Progenitor cell of endocrine pancreas (in vitro differentiated cells): ENCODE measurements at regions not wholly inside any gene's neighbourhood (a gene's known extent, or its start where the extent isn't known, plus 50 kb on each side); places are given as distances from the start of the nearest gene placed in this dataset.

ENCODE experiments used
- DNase-seq: peaks from one replicate; pipeline ENCODE4 v3.0.0; 2021; ENCODE audit warnings: low spot score; ENCODE audit not compliant: unreplicated experiment
- H3K27ac Mint-ChIP-seq: 2 replicates; pipeline ENCODE4 v1.8.0; 2021; ENCODE audit warnings: mild to moderate bottlenecking, moderate library complexity, mixed read lengths
- H3K27me3 Mint-ChIP-seq: 2 replicates; pipeline ENCODE4 v1.8.0; 2021; ENCODE audit warnings: mixed read lengths
- H3K36me3 Mint-ChIP-seq: 2 replicates; pipeline ENCODE4 v1.8.0; 2022; ENCODE audit warnings: mixed read lengths; ENCODE audit not compliant: insufficient read depth
- H3K4me1 Mint-ChIP-seq: 2 replicates; pipeline ENCODE4 v1.8.0; 2021; ENCODE audit warnings: low read depth, mixed read lengths
- H3K4me3 Mint-ChIP-seq: 2 replicates; pipeline ENCODE4 v1.8.0; 2021; ENCODE audit warnings: low read depth, mild to moderate bottlenecking, moderate library complexity, mixed read lengths
- H3K9me3 Mint-ChIP-seq: 2 replicates; pipeline ENCODE4 v1.8.0; 2021; ENCODE audit warnings: low read depth, mixed read lengths
- TF ChIP-seq, protein P1 (sequence below): fragments of 200-600 bp; sonication (generic); IDR thresholded peaks from one replicate; pipeline ENCODE4 v1.5.0; 2021; ENCODE audit warnings: antibody characterized with exemption, mild to moderate bottlenecking; ENCODE audit not compliant: unreplicated experiment

DNA sequence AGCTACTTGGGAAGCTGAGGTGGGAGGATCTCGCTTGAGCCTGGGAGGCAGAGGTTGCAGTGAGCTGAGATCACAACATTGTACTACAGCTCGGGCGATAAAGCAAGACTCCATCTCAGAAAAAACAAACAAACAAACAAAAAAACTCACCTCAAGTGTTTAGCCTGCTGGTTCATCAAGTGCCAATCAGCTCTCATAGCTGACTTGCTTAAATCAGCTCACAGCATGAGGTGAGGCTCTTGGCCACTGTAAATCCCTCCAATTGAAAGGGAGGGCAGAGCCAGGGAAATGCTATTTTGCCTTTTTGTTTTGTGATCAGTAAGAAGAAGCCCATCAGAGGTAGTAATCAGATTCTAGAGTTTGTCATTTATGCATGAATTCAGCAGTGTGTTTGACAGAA lies 112.3 kb downstream of the RAB11FIP2 start:
- Mint-ChIP-seq H3K4me3 (no peak overlapping the region), H3K36me3 (no peaks in the 10 kb centered on the region), H3K4me1 (no peaks in the 10 kb centered on the region), H3K27me3 (peaks cover 11% of the 10 kb centered on the region), H3K27ac (no peak overlapping the region), H3K9me3 (no peaks in the 10 kb centered on the region)
- no peak for DNase-seq
- TF ChIP-seq, protein P1, sequence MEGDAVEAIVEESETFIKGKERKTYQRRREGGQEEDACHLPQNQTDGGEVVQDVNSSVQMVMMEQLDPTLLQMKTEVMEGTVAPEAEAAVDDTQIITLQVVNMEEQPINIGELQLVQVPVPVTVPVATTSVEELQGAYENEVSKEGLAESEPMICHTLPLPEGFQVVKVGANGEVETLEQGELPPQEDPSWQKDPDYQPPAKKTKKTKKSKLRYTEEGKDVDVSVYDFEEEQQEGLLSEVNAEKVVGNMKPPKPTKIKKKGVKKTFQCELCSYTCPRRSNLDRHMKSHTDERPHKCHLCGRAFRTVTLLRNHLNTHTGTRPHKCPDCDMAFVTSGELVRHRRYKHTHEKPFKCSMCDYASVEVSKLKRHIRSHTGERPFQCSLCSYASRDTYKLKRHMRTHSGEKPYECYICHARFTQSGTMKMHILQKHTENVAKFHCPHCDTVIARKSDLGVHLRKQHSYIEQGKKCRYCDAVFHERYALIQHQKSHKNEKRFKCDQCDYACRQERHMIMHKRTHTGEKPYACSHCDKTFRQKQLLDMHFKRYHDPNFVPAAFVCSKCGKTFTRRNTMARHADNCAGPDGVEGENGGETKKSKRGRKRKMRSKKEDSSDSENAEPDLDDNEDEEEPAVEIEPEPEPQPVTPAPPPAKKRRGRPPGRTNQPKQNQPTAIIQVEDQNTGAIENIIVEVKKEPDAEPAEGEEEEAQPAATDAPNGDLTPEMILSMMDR: no peak

DNA sequence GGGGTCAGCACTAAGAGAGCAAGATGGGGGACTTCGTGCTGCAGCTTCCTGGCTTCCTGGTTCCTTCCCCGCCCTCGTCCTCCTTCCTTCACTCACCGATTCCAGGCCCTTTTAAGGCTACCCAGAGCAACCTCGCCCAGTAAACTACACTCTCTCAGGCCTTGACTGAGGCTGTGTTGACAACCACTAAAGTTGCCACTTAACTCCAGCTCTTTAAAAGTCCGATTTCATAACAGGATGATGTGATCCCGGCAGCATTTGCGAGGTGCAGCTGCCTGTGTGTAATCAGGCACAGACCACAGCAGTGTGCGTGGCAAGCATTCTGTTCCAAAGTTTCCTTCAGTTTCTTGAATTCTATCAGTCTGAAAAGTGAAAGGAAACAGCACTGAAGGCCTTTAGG lies 110.6 kb downstream of the RAB11FIP2 start:
- no peak overlapping the region for H3K27ac Mint-ChIP-seq
- no peaks in the 10 kb centered on the region for H3K36me3 Mint-ChIP-seq
- TF ChIP-seq, protein P1: no peak
- no peaks in the 10 kb centered on the region for H3K9me3 Mint-ChIP-seq
- no peak overlapping the region for H3K4me3 Mint-ChIP-seq
- H3K27me3 Mint-ChIP-seq: peaks cover 15% of the 10 kb centered on the region
- H3K4me1 Mint-ChIP-seq: no peaks in the 10 kb centered on the region
- DNase-seq: no peak

DNA sequence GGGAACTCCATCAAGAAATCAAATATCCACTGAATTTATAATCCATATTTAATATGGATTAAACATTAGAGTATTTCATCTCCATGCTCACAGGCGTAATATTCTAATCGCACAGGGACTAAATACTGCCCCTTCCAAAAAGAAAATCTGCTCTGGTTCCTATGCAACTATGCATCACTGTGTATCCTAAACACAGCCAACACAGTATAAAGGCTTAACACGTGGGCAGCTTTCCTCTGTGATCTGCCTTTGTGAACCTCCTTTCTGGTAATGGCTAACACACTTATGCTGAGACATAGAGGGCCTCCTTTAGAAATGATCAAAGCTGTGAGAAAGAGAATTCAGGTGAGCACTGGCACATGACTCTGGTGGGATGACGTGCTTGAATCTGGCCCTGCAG lies 110.2 kb downstream of the RAB11FIP2 start:
- Mint-ChIP-seq H3K27me3 (peaks cover 15% of the 10 kb centered on the region), H3K9me3 (no peaks in the 10 kb centered on the region), H3K4me1 (no peaks in the 10 kb centered on the region), H3K4me3 (no peak overlapping the region), H3K27ac (no peak overlapping the region), H3K36me3 (no peaks in the 10 kb centered on the region)
- TF ChIP-seq, protein P1: no peak
- DNase-seq: no peak

DNA sequence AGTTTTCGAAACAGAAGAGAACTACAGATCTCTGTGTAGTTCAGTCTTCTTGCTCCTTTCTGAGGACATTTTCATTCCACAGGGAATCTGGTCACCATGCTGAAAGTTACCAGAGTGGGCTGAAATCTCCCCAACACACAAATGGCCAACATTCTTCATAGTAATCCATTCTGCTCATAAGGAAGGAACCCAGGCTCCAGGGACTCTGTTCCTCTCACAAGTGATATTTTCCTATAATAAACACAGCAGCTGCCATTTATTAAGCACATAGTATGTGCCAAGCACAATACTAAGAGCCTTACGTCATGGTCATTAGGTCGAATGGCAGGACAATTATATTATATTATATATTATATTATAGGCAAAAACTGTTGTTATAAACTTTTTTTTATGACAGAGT lies 109.8 kb downstream of the RAB11FIP2 start:
- Mint-ChIP-seq H3K36me3 (no peaks in the 10 kb centered on the region), H3K4me3 (no peak overlapping the region), H3K9me3 (no peaks in the 10 kb centered on the region), H3K27ac (no peak overlapping the region), H3K27me3 (peaks cover 15% of the 10 kb centered on the region), H3K4me1 (no peaks in the 10 kb centered on the region)
- no peak for DNase-seq
- TF ChIP-seq, protein P1: no peak

DNA sequence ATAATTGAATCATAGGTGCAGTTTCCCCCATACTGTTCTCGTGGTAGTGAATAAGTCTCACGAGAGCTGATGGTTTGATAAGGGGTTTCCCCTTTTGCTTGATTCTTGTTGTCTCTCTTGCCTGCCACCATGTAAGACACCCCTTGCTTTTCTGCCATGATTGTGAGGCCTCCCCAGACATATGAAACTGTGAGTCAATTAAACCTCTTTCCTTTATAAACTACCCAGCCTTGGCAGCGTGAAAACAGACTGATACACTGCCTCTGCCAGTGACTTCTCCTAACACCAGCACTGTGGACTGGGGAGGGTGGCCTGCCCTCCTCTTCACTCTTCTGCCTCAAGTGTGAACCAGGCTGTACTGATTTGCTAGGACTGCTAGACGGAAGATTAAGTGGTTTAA lies 108.6 kb downstream of the RAB11FIP2 start:
- Mint-ChIP-seq H3K4me1 (no peaks in the 10 kb centered on the region), H3K36me3 (no peaks in the 10 kb centered on the region), H3K27me3 (peaks cover 19% of the 10 kb centered on the region), H3K4me3 (no peak overlapping the region), H3K9me3 (no peaks in the 10 kb centered on the region), H3K27ac (no peak overlapping the region)
- TF ChIP-seq, protein P1: no peak
- DNase-seq: no peak
